ENCODE measurements at regions not wholly inside any gene's neighbourhood (a gene's known extent, or its start where the extent isn't known, plus 50 kb on each side); places are given as distances from the start of the nearest gene placed in this dataset.

DNA sequence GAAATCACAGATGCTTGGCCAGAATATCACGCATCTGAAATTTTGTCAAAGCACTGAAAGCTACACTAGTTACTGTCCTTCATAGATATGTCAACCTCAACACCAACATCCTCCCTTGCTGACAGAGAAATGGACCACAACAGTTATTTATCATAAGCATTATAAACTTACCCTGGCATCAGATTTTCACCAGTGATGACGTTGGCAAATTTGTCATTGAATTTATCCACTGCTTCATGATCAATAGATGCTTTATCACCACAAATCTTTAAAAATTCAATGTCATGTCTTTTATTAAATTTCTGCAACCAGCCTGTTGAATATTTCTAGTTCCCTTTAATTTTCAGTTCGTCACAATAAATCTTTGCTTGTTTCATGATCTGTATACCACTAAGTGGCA is 205.7 kb downstream of the GJA1 start:
- no peaks in the 10 kb centered on the region for H3K4me1 ChIP-seq
- H3K36me3 ChIP-seq: no peaks in the 10 kb centered on the region
- H3K9me3 ChIP-seq: peaks cover 0 to 14% of the 10 kb centered on the region in 2 donors
- intact Hi-C loops (cut with DNase I): no loop called here
- no peak overlapping the region for H3K27ac ChIP-seq
- no peak for DNase-seq (ENCODE audit: low spot score in 2 of 2)
- TF ChIP-seq, protein P1, sequence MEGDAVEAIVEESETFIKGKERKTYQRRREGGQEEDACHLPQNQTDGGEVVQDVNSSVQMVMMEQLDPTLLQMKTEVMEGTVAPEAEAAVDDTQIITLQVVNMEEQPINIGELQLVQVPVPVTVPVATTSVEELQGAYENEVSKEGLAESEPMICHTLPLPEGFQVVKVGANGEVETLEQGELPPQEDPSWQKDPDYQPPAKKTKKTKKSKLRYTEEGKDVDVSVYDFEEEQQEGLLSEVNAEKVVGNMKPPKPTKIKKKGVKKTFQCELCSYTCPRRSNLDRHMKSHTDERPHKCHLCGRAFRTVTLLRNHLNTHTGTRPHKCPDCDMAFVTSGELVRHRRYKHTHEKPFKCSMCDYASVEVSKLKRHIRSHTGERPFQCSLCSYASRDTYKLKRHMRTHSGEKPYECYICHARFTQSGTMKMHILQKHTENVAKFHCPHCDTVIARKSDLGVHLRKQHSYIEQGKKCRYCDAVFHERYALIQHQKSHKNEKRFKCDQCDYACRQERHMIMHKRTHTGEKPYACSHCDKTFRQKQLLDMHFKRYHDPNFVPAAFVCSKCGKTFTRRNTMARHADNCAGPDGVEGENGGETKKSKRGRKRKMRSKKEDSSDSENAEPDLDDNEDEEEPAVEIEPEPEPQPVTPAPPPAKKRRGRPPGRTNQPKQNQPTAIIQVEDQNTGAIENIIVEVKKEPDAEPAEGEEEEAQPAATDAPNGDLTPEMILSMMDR (IDR thresholded peaks at IDR 0.05): no peak
- no peak overlapping the region for H3K4me3 ChIP-seq
- H3K27me3 ChIP-seq: no peaks in the 10 kb centered on the region

DNA sequence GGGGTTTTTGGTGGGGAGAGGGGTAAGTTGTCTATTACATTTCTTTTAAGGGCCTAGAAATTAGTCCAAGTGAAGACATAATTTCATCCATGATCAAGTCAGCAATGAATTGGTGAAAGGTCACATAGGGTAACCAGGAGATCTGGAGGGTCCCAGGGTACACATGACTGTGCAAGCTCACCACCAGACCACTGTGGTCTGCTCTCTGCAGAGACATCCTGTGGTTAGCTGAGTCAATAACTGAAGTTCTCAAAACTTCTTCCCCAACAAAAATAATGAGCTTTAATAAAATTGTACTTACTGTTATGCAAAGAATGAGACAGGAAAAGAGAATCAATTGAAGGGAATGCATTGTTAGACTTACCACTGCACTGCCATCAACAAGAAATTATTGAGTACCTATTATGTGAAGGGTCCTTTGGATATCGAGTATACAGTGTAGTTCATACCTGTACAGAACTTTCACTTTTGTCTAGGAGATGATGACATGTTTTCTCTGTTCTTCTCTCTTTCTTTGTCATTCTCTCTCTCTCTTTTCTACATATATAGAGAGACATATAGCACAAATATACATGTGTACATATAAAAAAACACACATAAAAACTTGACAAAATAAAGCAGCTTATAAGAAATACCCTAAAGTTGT is 209.8 kb downstream of the GJA1 start:
- H3K4me1 ChIP-seq: no peaks in the 10 kb centered on the region
- peaks cover 0 to 5% of the 10 kb centered on the region in 2 donors for H3K9me3 ChIP-seq
- H3K27me3 ChIP-seq: no peaks in the 10 kb centered on the region
- intact Hi-C loops (cut with DNase I): no loop called here
- no peak overlapping the region for H3K27ac ChIP-seq
- DNase-seq (ENCODE audit: low spot score in 2 of 2): no peak
- no peak overlapping the region for H3K4me3 ChIP-seq
- H3K36me3 ChIP-seq: no peaks in the 10 kb centered on the region
- TF ChIP-seq, protein P1 (IDR thresholded peaks at IDR 0.05): no peak

DNA sequence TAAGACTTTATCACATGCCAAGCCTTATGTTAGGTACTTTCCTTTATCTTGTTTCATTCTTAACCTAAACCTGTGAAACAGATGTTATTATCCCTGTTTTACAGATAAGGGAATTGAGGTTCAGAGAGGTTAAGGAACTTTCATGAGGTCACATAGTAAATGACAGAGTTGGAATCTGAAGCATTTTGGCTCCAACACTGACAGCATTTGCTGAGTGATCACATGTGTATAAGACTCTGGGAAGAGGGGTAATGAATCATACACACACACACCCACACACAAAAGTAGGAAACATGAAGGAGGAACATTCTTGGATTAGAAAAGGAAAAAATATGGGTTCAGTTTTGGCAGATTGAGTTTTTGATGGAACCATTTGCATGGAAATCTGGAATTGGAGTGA is 212.5 kb downstream of the GJA1 start:
- Histone ChIP-seq H3K27me3 (no peaks in the 10 kb centered on the region), H3K36me3 (no peaks in the 10 kb centered on the region), H3K4me1 (peaks cover 0 to 3% of the 10 kb centered on the region in 2 donors), H3K9me3 (peaks cover 0 to 5% of the 10 kb centered on the region in 2 donors), H3K27ac (no peak overlapping the region), H3K4me3 (no peak overlapping the region)
- no peak for DNase-seq (ENCODE audit: low spot score in 2 of 2)
- TF ChIP-seq, protein P1 (IDR thresholded peaks at IDR 0.05): no peak
- intact Hi-C loops (cut with DNase I): no loop called here

DNA sequence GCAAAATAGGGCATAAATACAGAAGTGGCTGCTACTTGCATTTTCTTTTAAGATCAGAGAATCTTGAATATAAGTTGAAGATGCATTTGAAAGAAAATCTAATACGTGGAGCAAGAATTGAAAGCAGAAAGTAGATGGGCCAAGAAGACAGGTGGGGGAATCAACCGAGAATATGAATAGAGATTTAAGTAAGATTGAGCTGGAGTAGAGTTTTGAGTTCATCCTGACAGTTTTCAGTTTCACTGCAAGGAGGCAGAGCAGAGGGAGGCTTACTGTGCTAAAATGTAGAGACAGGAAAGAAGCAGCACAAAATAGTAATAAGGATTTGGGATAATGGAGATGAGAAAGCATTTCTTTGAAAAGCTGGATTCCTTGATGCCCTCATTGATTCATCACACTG is 214.5 kb downstream of the GJA1 start:
- Histone ChIP-seq H3K27me3 (no peaks in the 10 kb centered on the region), H3K27ac (no peak overlapping the region), H3K4me3 (no peak overlapping the region), H3K4me1 (peaks cover 0 to 10% of the 10 kb centered on the region in 2 donors), H3K36me3 (no peaks in the 10 kb centered on the region), H3K9me3 (no peaks in the 10 kb centered on the region)
- intact Hi-C loops (cut with DNase I): loop anchor here (5.0 kb wide), 1 partner anchor 33 kb away; no protein-coding TSS in a partner anchor
- no peak for DNase-seq (ENCODE audit: low spot score in 2 of 2)
- TF ChIP-seq, protein P1 (IDR thresholded peaks at IDR 0.05): no peak

DNA sequence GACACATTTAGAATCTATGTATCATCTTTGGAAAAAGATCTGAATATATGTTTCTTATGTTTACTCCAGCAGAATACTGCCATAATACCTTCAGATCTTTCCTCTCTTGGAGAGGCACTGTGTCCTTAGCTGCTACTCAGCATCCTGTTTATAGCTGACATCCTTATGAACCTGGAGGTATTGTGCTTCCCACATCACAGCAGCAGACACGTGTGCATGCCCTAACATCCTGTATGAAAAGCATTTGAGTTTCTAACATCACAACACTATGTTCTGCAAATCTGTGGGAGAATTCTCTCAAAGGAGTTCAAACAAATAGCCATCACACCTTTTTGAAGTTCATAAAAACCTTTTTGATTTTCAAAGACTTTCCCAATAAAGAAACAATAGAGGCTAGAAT is 216.0 kb downstream of the GJA1 start:
- Histone ChIP-seq H3K4me3 (no peak overlapping the region), H3K9me3 (no peaks in the 10 kb centered on the region), H3K36me3 (no peaks in the 10 kb centered on the region), H3K27me3 (no peaks in the 10 kb centered on the region), H3K4me1 (peaks cover 0 to 10% of the 10 kb centered on the region in 2 donors), H3K27ac (no peak overlapping the region)
- intact Hi-C loops (cut with DNase I): loop anchor here (5.0 kb wide), 1 partner anchor 34 kb away; no protein-coding TSS in a partner anchor
- TF ChIP-seq, protein P1 (IDR thresholded peaks at IDR 0.05): no peak
- DNase-seq (ENCODE audit: low spot score in 2 of 2): no peak

Data from ascending aorta (tissue), 2 donors.